Trophoblast cell (in vitro differentiated cells and primary cell): ENCODE measurements at regions not wholly inside any gene's neighbourhood (a gene's known extent, or its start where the extent isn't known, plus 50 kb on each side); places are given as distances from the start of the nearest gene placed in this dataset.

Source experiments
- DNase-seq, 2 donors: peaks; one replicate each; pipeline ENCODE4 v3.0.0-alpha.2; 2016
- H2AFZ ChIP-seq: 2 replicates; pipeline ENCODE4 v1.6.1; 2013; ENCODE audit warnings: low read length, moderate library complexity, mild to moderate bottlenecking; ENCODE audit not compliant: insufficient read depth, poor library complexity
- H2AK5ac ChIP-seq: 2 replicates; pipeline ENCODE4 v1.6.1; 2013; ENCODE audit warnings: mild to moderate bottlenecking, low read length
- H2BK120ac ChIP-seq: 2 replicates; pipeline ENCODE4 v1.6.1; 2013; ENCODE audit warnings: low read length, mild to moderate bottlenecking, moderate library complexity; ENCODE audit not compliant: insufficient read depth, poor library complexity
- H2BK12ac ChIP-seq: 2 replicates; pipeline ENCODE4 v1.6.1; 2013; ENCODE audit warnings: mild to moderate bottlenecking, low read length, moderate library complexity
- H2BK5ac ChIP-seq: 2 replicates; pipeline ENCODE4 v1.6.1; 2013; ENCODE audit warnings: low read length, low read depth, moderate library complexity, mild to moderate bottlenecking; ENCODE audit not compliant: poor library complexity
- H3K14ac ChIP-seq: 2 replicates; pipeline ENCODE4 v1.6.1; 2013; ENCODE audit warnings: mild to moderate bottlenecking, low read length
- H3K18ac ChIP-seq: 2 replicates; pipeline ENCODE4 v1.6.1; 2013; ENCODE audit warnings: mild to moderate bottlenecking, low read length
- H3K23ac ChIP-seq: 2 replicates; pipeline ENCODE4 v1.6.1; 2013; ENCODE audit warnings: low read length
- H3K27ac ChIP-seq: 2 replicates; pipeline ENCODE4 v1.5.1; 2013; ENCODE audit warnings: low read depth, mild to moderate bottlenecking, inconsistent platforms, low read length, moderate library complexity
- H3K27me3 ChIP-seq: 2 replicates; pipeline ENCODE4 v1.6.1; 2013; ENCODE audit warnings: inconsistent platforms, mild to moderate bottlenecking, low read length, moderate library complexity; ENCODE audit not compliant: insufficient read depth
- H3K36me3 ChIP-seq, 2 experiments: 1 replicate in 1 of 2; 2 replicates in 1 of 2; pipeline ENCODE4 v1.6.1; 2013; ENCODE audit warnings: low read length in 2 of 2, mild to moderate bottlenecking in 2 of 2, moderate library complexity in 1 of 2; ENCODE audit not compliant: insufficient read depth in 2 of 2, control insufficient read depth in 1 of 2
- H3K4ac ChIP-seq: 2 replicates; pipeline ENCODE4 v1.6.1; 2013; ENCODE audit warnings: low read depth, mild to moderate bottlenecking, low read length, moderate library complexity
- H3K4me1 ChIP-seq, 2 experiments: 1 replicate in 1 of 2; 2 replicates in 1 of 2; pipeline ENCODE4 v1.6.1; 2013; ENCODE audit warnings: low read length in 2 of 2, mild to moderate bottlenecking in 2 of 2, moderate library complexity in 1 of 2; ENCODE audit not compliant: insufficient read depth in 2 of 2, control insufficient read depth in 1 of 2
- H3K4me2 ChIP-seq: 2 replicates; pipeline ENCODE4 v1.6.1; 2013; ENCODE audit warnings: inconsistent platforms, mild to moderate bottlenecking, low read length, moderate library complexity
- H3K4me3 ChIP-seq: 2 replicates; pipeline ENCODE4 v1.5.1; 2013; ENCODE audit warnings: mild to moderate bottlenecking, low read depth, low read length, inconsistent platforms
- H3K79me1 ChIP-seq: one replicate; pipeline ENCODE4 v1.6.1; 2013; ENCODE audit warnings: low read length
- H3K79me2 ChIP-seq: 2 replicates; pipeline ENCODE4 v1.6.1; 2013; ENCODE audit warnings: low read length, mild to moderate bottlenecking; ENCODE audit not compliant: control insufficient read depth, insufficient read depth, poor library complexity
- H3K9ac ChIP-seq: 2 replicates; pipeline ENCODE4 v1.6.1; 2013; ENCODE audit warnings: mild to moderate bottlenecking, low read length
- H3K9me3 ChIP-seq: 2 replicates; pipeline ENCODE4 v1.6.1; 2013; ENCODE audit warnings: low read depth, mild to moderate bottlenecking, control low read depth, inconsistent platforms, low read length; ENCODE audit not compliant: insufficient read depth
- H4K12ac ChIP-seq: 2 replicates; pipeline ENCODE4 v1.6.1; 2013; ENCODE audit warnings: low read depth, mild to moderate bottlenecking, low read length, moderate library complexity
- H4K8ac ChIP-seq: 2 replicates; pipeline ENCODE4 v1.6.1; 2013; ENCODE audit warnings: low read depth, mild to moderate bottlenecking, low read length, moderate library complexity
- H4K91ac ChIP-seq: one replicate; pipeline ENCODE4 v1.6.1; 2013; ENCODE audit warnings: low read depth, mild to moderate bottlenecking, low read length, moderate library complexity
- WGBS: extraction: QIAGEN DNeasy Blood & Tissue Kit; methylation state at CpG from one replicate; pipeline ENCODE4 v1.1.7; 2013; ENCODE audit warnings: missing lambda C conversion rate; ENCODE audit not compliant: insufficient read length, insufficient coverage; ENCODE audit errors: extremely low coverage; 5-methylcytosine and 5-hydroxymethylcytosine counted together

DNA sequence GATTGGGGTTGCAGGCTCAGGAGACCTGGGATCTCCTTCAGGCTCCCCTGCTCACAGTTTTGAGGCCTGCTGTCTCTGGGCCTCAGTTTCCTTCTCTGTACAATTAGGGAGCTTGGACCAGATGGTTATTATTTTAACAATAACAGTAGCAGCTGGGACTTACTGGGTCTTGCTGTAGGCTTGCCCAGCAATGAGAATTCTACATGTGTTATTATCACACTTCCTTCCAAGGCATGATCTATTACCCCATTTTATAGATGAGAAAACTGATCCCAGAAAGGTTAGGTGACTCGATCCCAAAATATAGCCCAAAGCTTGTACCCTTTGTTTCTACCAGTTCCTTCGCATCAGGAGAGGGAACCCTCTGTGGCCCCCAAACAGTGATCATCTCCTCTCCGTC is 153.8 kb downstream of the PTPRU start:
- Histone ChIP-seq H3K79me2 (no peaks in the 10 kb centered on the region), H3K4me2 (no peak overlapping the region), H3K79me1 (no peaks in the 10 kb centered on the region), H2BK120ac (no peak overlapping the region), H3K9me3 (peaks cover 3% of the 10 kb centered on the region), H3K36me3 (no peaks in the 10 kb centered on the region), H3K4me3 (no peak overlapping the region), H3K4ac (no peak overlapping the region), H3K23ac (no peak overlapping the region), H3K18ac (no peak overlapping the region), H2BK12ac (no peak overlapping the region), H3K9ac (no peak overlapping the region), H4K12ac (no peak overlapping the region), H2BK5ac (no peak overlapping the region), H3K14ac (no peak overlapping the region), H2AFZ (no peak overlapping the region), H4K8ac (no peak overlapping the region), H3K27ac (no peak overlapping the region), H3K4me1 (no peaks in the 10 kb centered on the region), H3K27me3 (no peaks in the 10 kb centered on the region), H2AK5ac (no peak overlapping the region), H4K91ac (no peak overlapping the region)
- WGBS: no CpG with 5 or more reads among the region's 3 CpGs
- no peak for DNase-seq

DNA sequence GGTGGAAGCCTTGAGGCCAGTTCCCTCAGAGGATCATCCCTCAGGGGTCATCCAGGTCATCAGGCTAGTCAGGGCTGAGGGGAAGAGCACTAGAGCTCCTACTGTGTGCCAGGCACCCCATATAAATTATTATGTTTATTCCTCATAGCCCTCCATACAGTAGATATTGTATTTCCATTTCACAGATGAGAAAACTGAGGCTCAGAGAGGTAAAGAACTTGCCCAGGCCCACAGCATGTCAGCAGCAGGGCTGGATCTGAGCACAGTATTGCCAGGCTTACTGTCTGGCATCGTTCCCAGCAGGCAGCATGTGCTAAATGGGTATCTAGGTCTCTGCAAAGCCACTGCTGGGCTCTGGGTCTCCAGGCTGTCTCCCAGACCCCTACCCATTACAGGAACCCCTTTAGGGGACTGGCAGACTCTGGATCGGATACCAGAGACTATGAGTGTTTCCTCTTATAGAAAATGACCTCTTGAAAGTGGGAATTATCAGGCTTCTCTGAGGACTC is 153.3 kb downstream of the PTPRU start:
- Histone ChIP-seq H3K9me3 (peaks cover 3% of the 10 kb centered on the region), H2AFZ (no peak overlapping the region), H3K27me3 (no peaks in the 10 kb centered on the region), H4K12ac (no peak overlapping the region), H4K91ac (no peak overlapping the region), H2BK120ac (no peak overlapping the region), H3K18ac (no peak overlapping the region), H3K27ac (no peak overlapping the region), H4K8ac (no peak overlapping the region), H3K4me1 (no peaks in the 10 kb centered on the region), H3K9ac (no peak overlapping the region), H3K4me2 (no peak overlapping the region), H3K4me3 (no peak overlapping the region), H3K36me3 (no peaks in the 10 kb centered on the region), H3K79me2 (no peaks in the 10 kb centered on the region), H3K79me1 (no peaks in the 10 kb centered on the region), H2AK5ac (no peak overlapping the region), H2BK5ac (no peak overlapping the region), H3K14ac (no peak overlapping the region), H3K4ac (no peak overlapping the region), H3K23ac (no peak overlapping the region), H2BK12ac (no peak overlapping the region)
- no peak for DNase-seq
- WGBS: no CpG with 5 or more reads among the region's 2 CpGs

DNA sequence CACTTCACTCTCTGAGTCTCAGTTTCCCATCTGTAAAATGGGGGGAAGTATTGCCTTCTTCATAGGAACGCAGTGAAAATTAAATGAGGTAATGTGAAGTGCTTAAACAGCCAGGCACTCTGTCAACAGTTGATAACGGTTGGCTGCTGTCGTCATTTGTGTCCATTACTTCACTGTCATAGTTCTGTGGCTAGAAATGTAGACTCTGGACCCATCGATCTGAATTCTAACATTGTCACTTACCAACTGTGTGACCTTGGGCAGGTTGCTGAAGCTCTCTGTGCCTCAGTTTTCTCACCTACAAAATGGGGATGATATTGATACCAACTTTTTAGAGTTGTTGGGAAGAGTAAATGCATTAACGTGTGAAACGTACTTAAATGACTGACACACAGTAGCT is 152.6 kb downstream of the PTPRU start:
- no CpG with 5 or more reads among the region's 6 CpGs for WGBS
- H2AK5ac ChIP-seq: no peak overlapping the region
- H3K9ac ChIP-seq: no peak overlapping the region
- no peaks in the 10 kb centered on the region for H3K36me3 ChIP-seq
- H2BK120ac ChIP-seq: no peak overlapping the region
- H4K8ac ChIP-seq: no peak overlapping the region
- H2BK5ac ChIP-seq: no peak overlapping the region
- H3K4ac ChIP-seq: no peak overlapping the region
- H3K79me1 ChIP-seq: no peaks in the 10 kb centered on the region
- H3K23ac ChIP-seq: no peak overlapping the region
- no peak overlapping the region for H3K4me2 ChIP-seq
- no peaks in the 10 kb centered on the region for H3K4me1 ChIP-seq
- DNase-seq: no peak
- H2AFZ ChIP-seq: no peak overlapping the region
- H3K27ac ChIP-seq: no peak overlapping the region
- H3K79me2 ChIP-seq: no peaks in the 10 kb centered on the region
- no peak overlapping the region for H4K91ac ChIP-seq
- H3K14ac ChIP-seq: no peak overlapping the region
- no peak overlapping the region for H4K12ac ChIP-seq
- H2BK12ac ChIP-seq: no peak overlapping the region
- no peak overlapping the region for H3K18ac ChIP-seq
- H3K4me3 ChIP-seq: no peak overlapping the region
- H3K9me3 ChIP-seq: peaks cover 3% of the 10 kb centered on the region
- H3K27me3 ChIP-seq: no peaks in the 10 kb centered on the region

DNA sequence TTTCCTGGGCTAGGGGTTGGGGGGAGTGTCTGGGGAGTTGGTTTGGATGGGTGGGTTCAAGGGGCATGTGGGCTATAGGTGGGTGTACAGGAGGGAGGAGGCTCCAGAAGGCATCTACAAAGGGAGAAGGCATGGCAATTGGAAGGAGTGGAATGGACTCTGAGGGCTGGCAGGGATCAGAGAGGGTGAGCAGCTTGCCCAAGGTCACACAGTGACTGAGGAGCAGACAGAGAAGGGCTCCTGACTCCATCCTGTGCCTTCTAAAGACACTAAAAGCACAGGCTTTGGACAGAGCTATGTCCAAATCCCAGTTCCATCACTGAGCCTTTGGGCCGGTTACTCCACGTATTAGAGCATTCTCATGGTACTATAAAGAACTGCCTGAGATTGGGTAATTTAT is 151.8 kb downstream of the PTPRU start:
- Histone ChIP-seq H2BK5ac (no peak overlapping the region), H2AFZ (no peak overlapping the region), H3K27me3 (no peaks in the 10 kb centered on the region), H3K4me1 (no peaks in the 10 kb centered on the region), H4K12ac (no peak overlapping the region), H3K79me2 (no peaks in the 10 kb centered on the region), H3K4me2 (no peak overlapping the region), H2AK5ac (no peak overlapping the region), H3K14ac (no peak overlapping the region), H2BK12ac (no peak overlapping the region), H3K18ac (no peak overlapping the region), H3K36me3 (no peaks in the 10 kb centered on the region), H4K91ac (no peak overlapping the region), H3K4ac (no peak overlapping the region), H3K79me1 (no peaks in the 10 kb centered on the region), H3K9me3 (peaks cover 3% of the 10 kb centered on the region), H3K4me3 (no peak overlapping the region), H4K8ac (no peak overlapping the region), H3K23ac (no peak overlapping the region), H3K27ac (no peak overlapping the region), H3K9ac (no peak overlapping the region), H2BK120ac (no peak overlapping the region)
- DNase-seq: no peak
- WGBS: no CpG with 5 or more reads among the region's 2 CpGs
